MM.1S (cell line): ENCODE measurements at regions not wholly inside any gene's neighbourhood (a gene's known extent, or its start where the extent isn't known, plus 50 kb on each side); places are given as distances from the start of the nearest gene placed in this dataset.

ENCODE experiments used
- DNase-seq: peaks from one replicate; pipeline ENCODE4 v3.0.0-alpha.2; 2015
- H2AFZ ChIP-seq: fragments of 300-600 bp; sonication (generic); 2 replicates; pipeline ENCODE4 v1.6.0; 2016; ENCODE audit warnings: antibody characterized with exemption, low read length
- H3F3A ChIP-seq: fragments of 300-600 bp; sonication (generic); 2 replicates; pipeline ENCODE4 v1.6.1; 2016; ENCODE audit warnings: mild to moderate bottlenecking, antibody characterized with exemption, low read length, moderate library complexity, mixed read lengths; ENCODE audit not compliant: insufficient read depth
- H3K27ac ChIP-seq: fragments of 300-600 bp; sonication (generic); 2 replicates; pipeline ENCODE4 v1.5.1; 2016; ENCODE audit warnings: mild to moderate bottlenecking, low read length
- H3K27me3 ChIP-seq: fragments of 300-600 bp; sonication (generic); replicated peaks from 2 replicates; pipeline ENCODE4 v1.6.0; 2016; ENCODE audit warnings: low read length; ENCODE audit not compliant: insufficient read depth
- H3K36me3 ChIP-seq: fragments of 300-600 bp; sonication (generic); replicated peaks from 2 replicates; pipeline ENCODE4 v1.6.1; 2016; ENCODE audit warnings: mild to moderate bottlenecking, low read length, mixed read lengths; ENCODE audit not compliant: insufficient read depth
- H3K4me1 ChIP-seq: fragments of 300-600 bp; sonication (generic); 2 replicates; pipeline ENCODE4 v1.6.1; 2016; ENCODE audit warnings: low read length, mixed read lengths
- H3K4me2 ChIP-seq: fragments of 300-600 bp; sonication (generic); 2 replicates; pipeline ENCODE4 v1.6.0; 2016; ENCODE audit warnings: low read depth, low read length
- H3K4me3 ChIP-seq: fragments of 300-600 bp; sonication (generic); 2 replicates; pipeline ENCODE4 v1.5.1; 2016; ENCODE audit warnings: low read length, mixed read lengths
- H3K79me2 ChIP-seq: fragments of 300-600 bp; sonication (generic); 2 replicates; pipeline ENCODE4 v1.6.1; 2016; ENCODE audit warnings: mixed run types, low read length, mixed read lengths
- H3K9ac ChIP-seq: fragments of 300-600 bp; sonication (generic); 2 replicates; pipeline ENCODE4 v1.6.1; 2016; ENCODE audit warnings: low read length, mixed read lengths
- H3K9me2 ChIP-seq: fragments of 300-600 bp; sonication (generic); replicated peaks from 2 replicates; pipeline ENCODE4 v1.6.1; 2016; ENCODE audit warnings: mild to moderate bottlenecking, low read length, mixed read lengths; ENCODE audit not compliant: insufficient read depth
- H3K9me3 ChIP-seq: fragments of 300-600 bp; sonication (generic); replicated peaks from 2 replicates; pipeline ENCODE4 v1.6.1; 2016; ENCODE audit warnings: mild to moderate bottlenecking, low read length, mixed read lengths; ENCODE audit not compliant: insufficient read depth
- H4K20me1 ChIP-seq: fragments of 300-600 bp; sonication (generic); 2 replicates; pipeline ENCODE4 v1.6.1; 2016; ENCODE audit warnings: mild to moderate bottlenecking, low read length, moderate library complexity, mixed read lengths; ENCODE audit not compliant: insufficient read depth
- EZH2 ChIP-seq: fragments of 300-600 bp; sonication (generic); optimal IDR thresholded peaks from 2 replicates; pipeline ENCODE3; 2017; ENCODE audit warnings: low read depth, mild to moderate bottlenecking, antibody characterized with exemption, low read length, mixed read lengths
- EZH2phosphoT487 ChIP-seq: fragments of 300-600 bp; sonication (generic); IDR thresholded peaks from 2 replicates; pipeline ENCODE4 v1.6.1; 2018; ENCODE audit warnings: antibody characterized with exemption, low read length
- TF ChIP-seq, protein P1 (sequence below): fragments of 300-600 bp; sonication (generic); IDR thresholded peaks from 2 replicates; pipeline ENCODE4 v1.5.1; 2016; ENCODE audit warnings: antibody characterized with exemption, low read length, mixed read lengths

DNA sequence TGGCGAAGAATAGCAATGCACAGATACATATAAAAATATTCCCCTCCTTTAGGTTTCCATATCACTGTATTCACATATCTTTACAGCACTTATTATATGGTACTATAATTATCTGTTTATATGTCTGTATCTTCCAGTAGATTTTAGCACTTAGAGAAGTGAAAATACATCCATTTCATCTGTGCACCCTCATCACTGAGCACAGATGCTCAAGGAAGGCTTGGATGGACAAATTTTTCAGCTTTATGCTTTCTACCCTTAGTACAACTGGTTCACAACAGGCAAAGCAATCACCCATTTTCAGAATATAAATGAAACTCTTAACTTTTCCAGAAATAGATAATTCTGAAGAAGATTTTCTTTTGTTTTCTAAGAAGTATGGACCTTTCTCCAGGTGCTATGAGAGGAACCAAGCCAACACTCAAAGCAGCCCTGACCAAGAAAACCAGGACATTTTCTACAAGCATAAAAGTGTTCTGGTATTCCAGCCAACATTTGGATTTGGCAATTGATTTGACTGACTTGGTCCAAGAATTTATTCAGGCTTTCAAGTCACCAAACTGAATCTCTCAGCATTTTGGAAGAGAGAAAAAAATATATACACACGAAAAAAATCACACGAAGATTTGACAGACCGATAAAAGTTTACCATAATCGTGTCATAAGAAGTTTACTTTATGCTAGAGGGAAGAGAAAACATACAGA lies 170.2 kb upstream of the CD180 start:
- Histone ChIP-seq H3K4me3 (no peak overlapping the region), H3K36me3 (no peaks in the 10 kb centered on the region), H3K4me2 (no peak overlapping the region), H3K4me1 (no peaks in the 10 kb centered on the region), H3F3A (no peaks in the 10 kb centered on the region), H4K20me1 (no peaks in the 10 kb centered on the region), H3K27me3 (no peaks in the 10 kb centered on the region), H3K9ac (no peak overlapping the region), H3K9me2 (no peaks in the 10 kb centered on the region), H2AFZ (no peak overlapping the region), H3K79me2 (no peaks in the 10 kb centered on the region), H3K9me3 (no peaks in the 10 kb centered on the region), H3K27ac (no peak overlapping the region)
- no peak for TF ChIP-seq EZH2
- no peak for TF ChIP-seq EZH2phosphoT487
- DNase-seq, result no peak

DNA sequence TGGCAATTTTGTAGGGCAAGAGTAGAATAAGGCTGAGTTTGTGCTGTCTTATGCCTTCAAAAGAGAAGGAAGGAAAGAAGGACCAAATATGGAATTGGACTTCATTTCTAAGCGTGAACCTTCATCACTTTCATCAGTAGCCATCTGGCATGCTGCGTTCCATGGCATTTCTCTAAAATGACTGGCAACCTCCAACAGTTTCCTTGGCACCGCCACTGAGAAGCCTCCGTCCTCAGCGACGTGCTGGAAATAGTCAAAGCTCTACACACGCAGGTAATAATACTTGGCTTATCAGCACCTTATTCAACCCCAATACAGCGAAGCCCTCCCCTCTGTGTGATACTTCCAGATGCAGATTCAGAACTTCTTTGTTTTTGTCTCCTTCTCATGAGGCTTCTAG lies 169.7 kb upstream of the CD180 start:
- no peak for DNase-seq
- no peaks in the 10 kb centered on the region for H3K79me2 ChIP-seq
- H3F3A ChIP-seq, result no peaks in the 10 kb centered on the region
- no peaks in the 10 kb centered on the region for H3K9me2 ChIP-seq
- no peak overlapping the region for H3K9ac ChIP-seq
- TF ChIP-seq EZH2phosphoT487 (no peak), EZH2 (no peak)
- TF ChIP-seq, protein P1, sequence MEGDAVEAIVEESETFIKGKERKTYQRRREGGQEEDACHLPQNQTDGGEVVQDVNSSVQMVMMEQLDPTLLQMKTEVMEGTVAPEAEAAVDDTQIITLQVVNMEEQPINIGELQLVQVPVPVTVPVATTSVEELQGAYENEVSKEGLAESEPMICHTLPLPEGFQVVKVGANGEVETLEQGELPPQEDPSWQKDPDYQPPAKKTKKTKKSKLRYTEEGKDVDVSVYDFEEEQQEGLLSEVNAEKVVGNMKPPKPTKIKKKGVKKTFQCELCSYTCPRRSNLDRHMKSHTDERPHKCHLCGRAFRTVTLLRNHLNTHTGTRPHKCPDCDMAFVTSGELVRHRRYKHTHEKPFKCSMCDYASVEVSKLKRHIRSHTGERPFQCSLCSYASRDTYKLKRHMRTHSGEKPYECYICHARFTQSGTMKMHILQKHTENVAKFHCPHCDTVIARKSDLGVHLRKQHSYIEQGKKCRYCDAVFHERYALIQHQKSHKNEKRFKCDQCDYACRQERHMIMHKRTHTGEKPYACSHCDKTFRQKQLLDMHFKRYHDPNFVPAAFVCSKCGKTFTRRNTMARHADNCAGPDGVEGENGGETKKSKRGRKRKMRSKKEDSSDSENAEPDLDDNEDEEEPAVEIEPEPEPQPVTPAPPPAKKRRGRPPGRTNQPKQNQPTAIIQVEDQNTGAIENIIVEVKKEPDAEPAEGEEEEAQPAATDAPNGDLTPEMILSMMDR, result no peak
- H3K36me3 ChIP-seq, result no peaks in the 10 kb centered on the region
- no peak overlapping the region for H3K4me2 ChIP-seq
- H2AFZ ChIP-seq, result no peak overlapping the region
- H3K4me3 ChIP-seq, result no peak overlapping the region
- H4K20me1 ChIP-seq, result no peaks in the 10 kb centered on the region
- no peaks in the 10 kb centered on the region for H3K9me3 ChIP-seq
- no peaks in the 10 kb centered on the region for H3K27me3 ChIP-seq
- H3K4me1 ChIP-seq, result no peaks in the 10 kb centered on the region
- no peak overlapping the region for H3K27ac ChIP-seq

DNA sequence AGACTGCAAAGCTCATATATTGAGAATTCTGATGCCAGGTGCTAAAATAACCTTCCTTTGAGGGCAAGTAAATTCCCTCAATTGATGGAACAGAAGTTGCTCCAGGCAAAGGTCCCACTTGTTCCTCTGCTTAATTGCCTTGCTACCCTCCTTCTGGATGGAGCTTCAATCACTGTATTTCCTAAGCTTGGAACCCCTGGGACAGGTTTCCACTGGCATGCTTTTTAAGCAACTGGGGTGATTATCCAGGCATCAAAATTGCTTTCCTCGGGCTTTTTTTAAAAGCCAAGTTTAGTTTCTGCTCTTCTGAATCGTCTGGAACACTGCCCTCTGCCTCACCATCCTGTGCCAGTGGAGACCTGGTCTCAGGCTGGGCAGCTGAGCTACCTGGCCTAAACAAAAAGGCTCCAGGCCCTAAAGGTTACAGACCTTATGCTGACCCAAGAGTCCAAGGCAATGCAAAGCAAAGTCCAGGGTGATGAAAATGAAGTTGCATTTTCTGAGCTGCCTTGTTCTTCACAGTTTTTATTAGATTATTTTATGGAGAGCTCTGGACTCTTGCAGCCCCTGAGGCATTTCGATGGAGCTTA lies 167.9 kb upstream of the CD180 start:
- no peak overlapping the region for H3K27ac ChIP-seq
- H3K9me2 ChIP-seq, result no peaks in the 10 kb centered on the region
- H3K27me3 ChIP-seq, result no peaks in the 10 kb centered on the region
- H2AFZ ChIP-seq, result no peak overlapping the region
- TF ChIP-seq EZH2, result no peak
- TF ChIP-seq EZH2phosphoT487, result no peak
- TF ChIP-seq, protein P1, result no peak
- no peaks in the 10 kb centered on the region for H3K36me3 ChIP-seq
- H4K20me1 ChIP-seq, result no peaks in the 10 kb centered on the region
- no peaks in the 10 kb centered on the region for H3K79me2 ChIP-seq
- no peaks in the 10 kb centered on the region for H3K4me1 ChIP-seq
- no peak for DNase-seq
- H3K4me3 ChIP-seq, result no peak overlapping the region
- no peaks in the 10 kb centered on the region for H3F3A ChIP-seq
- H3K9ac ChIP-seq, result no peak overlapping the region
- H3K9me3 ChIP-seq, result no peaks in the 10 kb centered on the region
- no peak overlapping the region for H3K4me2 ChIP-seq

DNA sequence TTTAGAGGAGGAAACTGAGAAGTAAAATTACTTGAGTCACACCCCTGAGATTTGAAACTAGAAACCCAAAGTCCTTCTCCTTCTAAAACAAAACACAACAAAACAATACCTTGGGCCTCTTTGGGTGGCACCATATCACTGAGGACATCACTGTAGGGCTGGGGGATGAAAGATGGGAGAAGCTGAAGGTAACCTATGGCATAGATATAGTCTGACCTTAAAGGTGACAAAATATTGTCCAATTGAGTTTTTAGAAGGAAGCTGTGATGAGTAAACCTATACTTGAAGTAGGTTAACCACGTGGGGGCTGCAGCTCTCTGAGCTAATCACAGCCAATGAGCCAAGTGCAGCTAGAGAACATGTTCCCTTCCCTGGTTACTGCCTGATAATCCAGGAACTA lies 167.4 kb upstream of the CD180 start:
- TF ChIP-seq EZH2phosphoT487 (no peak), EZH2 (no peak)
- TF ChIP-seq, protein P1, result no peak
- Histone ChIP-seq H3F3A (no peaks in the 10 kb centered on the region), H3K4me2 (no peak overlapping the region)

More for the DNA sequence above, 167.4 kb upstream of the CD180 start:
- H2AFZ ChIP-seq, result no peak overlapping the region
- no peak overlapping the region for H3K27ac ChIP-seq
- no peak overlapping the region for H3K9ac ChIP-seq
- H3K4me3 ChIP-seq, result no peak overlapping the region
- no peaks in the 10 kb centered on the region for H3K27me3 ChIP-seq
- H3K79me2 ChIP-seq, result no peaks in the 10 kb centered on the region
- no peaks in the 10 kb centered on the region for H3K9me3 ChIP-seq
- H3K36me3 ChIP-seq, result no peaks in the 10 kb centered on the region
- no peak for DNase-seq
- H4K20me1 ChIP-seq, result no peaks in the 10 kb centered on the region
- H3K9me2 ChIP-seq, result no peaks in the 10 kb centered on the region
- H3K4me1 ChIP-seq, result no peaks in the 10 kb centered on the region
